GM19351 (cell line): ENCODE measurements at regions not wholly inside any gene's neighbourhood (a gene's known extent, or its start where the extent isn't known, plus 50 kb on each side); places are given as distances from the start of the nearest gene placed in this dataset.

Experiments used
- ATAC-seq: cut with Tn5 transposase; IDR thresholded peaks from one replicate; pipeline ENCODE4 v1.9.1; 2021; ENCODE audit warnings: mild to moderate bottlenecking, moderate library complexity; ENCODE audit not compliant: unreplicated experiment

- no peak for ATAC-seq
These were observed 90.6 kb upstream of the LRIG3 start for GRCh38 chr12:59010941-59011340.

- no peak for ATAC-seq
These were observed 89.8 kb upstream of the LRIG3 start for GRCh38 chr12:59010118-59010517.

GRCh38 chr12:59007620-59008019 is 87.3 kb upstream of the LRIG3 start:
- no peak for ATAC-seq

- ATAC-seq: no peak
These were observed 85.1 kb upstream of the LRIG3 start for GRCh38 chr12:59005193-59005955.

- ATAC-seq: no peak
These were observed 84.2 kb upstream of the LRIG3 start for GRCh38 chr12:59004456-59004855.

GRCh38 chr12:58995666-58996363 is 75.5 kb upstream of the LRIG3 start:
- no peak for ATAC-seq

- ATAC-seq: no peak
These were observed 68.5 kb upstream of the LRIG3 start for GRCh38 chr12:58988643-58989344.

- no peak for ATAC-seq
These were observed 61.7 kb upstream of the LRIG3 start for GRCh38 chr12:58981961-58982360.

GRCh38 chr12:58980768-58981167 is 60.5 kb upstream of the LRIG3 start:
- no peak for ATAC-seq

GRCh38 chr12:58978717-58979116 is 58.4 kb upstream of the LRIG3 start:
- no peak for ATAC-seq

GRCh38 chr12:58977476-58977875 is 57.2 kb upstream of the LRIG3 start:
- no peak for ATAC-seq

GRCh38 chr12:58976146-58976545 is 55.8 kb upstream of the LRIG3 start:
- no peak for ATAC-seq
